NT2/D1 (cell line): ENCODE measurements at regions not wholly inside any gene's neighbourhood (a gene's known extent, or its start where the extent isn't known, plus 50 kb on each side); places are given as distances from the start of the nearest gene placed in this dataset.

Experiments
- SUZ12 ChIP-seq: IDR thresholded peaks from 2 replicates; pipeline ENCODE4 v1.6.1; 2011; ENCODE audit not compliant: insufficient read length, insufficient read depth; ENCODE audit errors: extremely low read depth
- YY1 ChIP-seq: IDR thresholded peaks from 2 replicates; pipeline ENCODE4 v1.6.1; 2011; ENCODE audit not compliant: insufficient read length, insufficient read depth
- ZNF274 ChIP-seq: IDR thresholded peaks from 2 replicates; pipeline ENCODE4 v1.6.1; 2011; ENCODE audit warnings: mild to moderate bottlenecking, low read depth, low read length

DNA sequence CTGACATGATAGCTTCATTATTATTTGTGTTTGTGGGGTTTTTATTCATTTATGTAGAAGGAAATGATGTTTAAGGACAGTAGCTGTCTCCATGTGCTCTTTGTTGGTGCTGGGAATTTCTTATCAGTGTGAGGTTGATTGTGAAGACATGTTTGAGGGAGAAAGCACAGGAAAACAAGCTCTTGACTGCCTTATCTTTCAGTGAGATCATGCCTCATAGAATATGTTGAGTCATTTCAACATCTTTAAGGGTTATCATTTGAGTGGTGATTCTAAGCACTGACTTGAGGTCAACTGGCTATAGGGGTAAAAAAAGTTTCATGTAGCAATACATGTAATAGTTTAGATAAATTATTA, 405.1 kb upstream of the ADAMTS5 start:
- TF ChIP-seq ZNF274 (no peak), YY1 (no peak), SUZ12 (no peak)
